HG02852 (cell line): ENCODE measurements at regions not wholly inside any gene's neighbourhood (a gene's known extent, or its start where the extent isn't known, plus 50 kb on each side); places are given as distances from the start of the nearest gene placed in this dataset.
"Not testable (repeated sequence)": the region's sequence is repeated elsewhere in the genome, so short reads cannot be mapped to it uniquely, and the experiment has no call there.

Source experiments
- ATAC-seq: cut with Tn5 transposase; IDR thresholded peaks from one replicate; pipeline ENCODE4 v1.9.1; 2021; ENCODE audit warnings: mild to moderate bottlenecking, moderate library complexity; ENCODE audit not compliant: unreplicated experiment

- ATAC-seq, result no peak
These were observed 83.2 kb upstream of the BRD7 start for GRCh38 chr16:50451951-50452508.

- ATAC-seq, result no peak
These were observed 82.2 kb upstream of the BRD7 start for GRCh38 chr16:50450957-50451356.

GRCh38 chr16:50449800-50450199 is 81.0 kb upstream of the BRD7 start:
- ATAC-seq, result no peak

- no peak for ATAC-seq
These were observed 80.2 kb upstream of the BRD7 start for GRCh38 chr16:50448981-50449380.

GRCh38 chr16:50448522-50448921 is 79.7 kb upstream of the BRD7 start:
- no peak for ATAC-seq

- not testable (repeated sequence) for ATAC-seq
These were observed 78.6 kb upstream of the BRD7 start for GRCh38 chr16:50447386-50447785.

GRCh38 chr16:50446861-50447260 is 78.1 kb upstream of the BRD7 start:
- ATAC-seq, result no peak

GRCh38 chr16:50445621-50446555 is 77.1 kb upstream of the BRD7 start:
- ATAC-seq, result no peak

GRCh38 chr16:50444526-50444925 is 75.7 kb upstream of the BRD7 start:
- ATAC-seq, result no peak

- no peak for ATAC-seq
These were observed 73.4 kb upstream of the BRD7 start for GRCh38 chr16:50442221-50442620.

GRCh38 chr16:50441486-50442157 is 72.8 kb upstream of the BRD7 start:
- ATAC-seq, result no peak

- ATAC-seq, result no peak
These were observed 72.2 kb upstream of the BRD7 start for GRCh38 chr16:50440991-50441390.

GRCh38 chr16:50440531-50440930 is 71.7 kb upstream of the BRD7 start:
- no peak for ATAC-seq

- ATAC-seq, result no peak
These were observed 69.1 kb upstream of the BRD7 start for GRCh38 chr16:50437769-50438437.

- no peak for ATAC-seq
These were observed 67.5 kb upstream of the BRD7 start for GRCh38 chr16:50436271-50436670.

- ATAC-seq, result no peak
These were observed 66.2 kb upstream of the BRD7 start for GRCh38 chr16:50434872-50435478.

GRCh38 chr16:50430076-50430475 is 61.3 kb upstream of the BRD7 start:
- ATAC-seq, result no peak

- ATAC-seq, result no peak
These were observed 60.0 kb upstream of the BRD7 start for GRCh38 chr16:50428742-50429141.

- no peak for ATAC-seq
These were observed 59.3 kb upstream of the BRD7 start for GRCh38 chr16:50428116-50428515.

GRCh38 chr16:50427107-50427506 is 58.3 kb upstream of the BRD7 start:
- no peak for ATAC-seq

- ATAC-seq, result no peak
These were observed 56.9 kb upstream of the BRD7 start for GRCh38 chr16:50425648-50426047.
